Ammon's horn (tissue), 1 donor: ENCODE measurements at regions not wholly inside any gene's neighbourhood (a gene's known extent, or its start where the extent isn't known, plus 50 kb on each side); places are given as distances from the start of the nearest gene placed in this dataset.
A peak's percentile ranks its signal among the peaks of the same experiment; 100 is the strongest.

Experiments used
- DNase-seq: peaks from one replicate; pipeline ENCODE4 v3.0.0-alpha.2; 2016; ENCODE audit warnings: low spot score

DNA sequence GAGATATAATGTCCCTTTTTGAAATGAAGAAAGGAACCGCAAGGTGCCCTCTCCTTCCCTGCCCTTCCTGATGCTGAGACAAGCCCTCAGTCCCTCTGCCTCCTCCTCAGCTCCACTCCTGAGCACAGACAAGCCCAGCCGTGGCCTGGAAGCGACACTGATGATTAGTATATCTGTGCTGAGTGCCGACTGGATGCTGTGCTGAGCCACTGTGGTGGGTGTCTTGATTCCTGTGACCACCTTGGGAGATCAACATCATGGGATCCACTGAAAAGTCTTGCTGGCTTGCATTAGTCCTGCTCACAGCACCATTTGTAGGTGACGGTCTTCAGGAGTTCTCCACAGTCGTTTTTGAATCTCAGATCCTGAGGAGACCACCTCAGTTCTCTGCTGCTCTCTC lies 59.5 kb upstream of the HGFAC start:
- no peak for DNase-seq

DNA sequence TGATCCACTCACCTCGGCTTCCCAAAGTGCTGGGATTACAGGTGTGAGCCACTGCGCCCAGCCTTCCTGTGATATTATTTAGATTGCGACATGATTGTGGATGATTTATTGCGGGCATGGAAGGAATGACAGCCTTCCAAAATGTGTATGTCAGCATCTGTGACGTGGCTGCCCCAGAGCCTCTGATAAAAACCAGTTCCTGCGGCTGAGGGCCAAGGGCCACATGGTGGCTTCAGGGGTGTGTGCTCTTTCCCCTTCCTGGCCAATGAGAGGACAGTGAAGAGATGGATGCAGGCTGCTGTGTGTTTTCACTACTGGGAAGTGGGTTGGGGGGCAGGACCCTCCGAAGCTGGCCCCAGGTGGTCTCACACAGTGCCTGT lies 57.4 kb upstream of the HGFAC start:
- DNase-seq, result no peak

DNA sequence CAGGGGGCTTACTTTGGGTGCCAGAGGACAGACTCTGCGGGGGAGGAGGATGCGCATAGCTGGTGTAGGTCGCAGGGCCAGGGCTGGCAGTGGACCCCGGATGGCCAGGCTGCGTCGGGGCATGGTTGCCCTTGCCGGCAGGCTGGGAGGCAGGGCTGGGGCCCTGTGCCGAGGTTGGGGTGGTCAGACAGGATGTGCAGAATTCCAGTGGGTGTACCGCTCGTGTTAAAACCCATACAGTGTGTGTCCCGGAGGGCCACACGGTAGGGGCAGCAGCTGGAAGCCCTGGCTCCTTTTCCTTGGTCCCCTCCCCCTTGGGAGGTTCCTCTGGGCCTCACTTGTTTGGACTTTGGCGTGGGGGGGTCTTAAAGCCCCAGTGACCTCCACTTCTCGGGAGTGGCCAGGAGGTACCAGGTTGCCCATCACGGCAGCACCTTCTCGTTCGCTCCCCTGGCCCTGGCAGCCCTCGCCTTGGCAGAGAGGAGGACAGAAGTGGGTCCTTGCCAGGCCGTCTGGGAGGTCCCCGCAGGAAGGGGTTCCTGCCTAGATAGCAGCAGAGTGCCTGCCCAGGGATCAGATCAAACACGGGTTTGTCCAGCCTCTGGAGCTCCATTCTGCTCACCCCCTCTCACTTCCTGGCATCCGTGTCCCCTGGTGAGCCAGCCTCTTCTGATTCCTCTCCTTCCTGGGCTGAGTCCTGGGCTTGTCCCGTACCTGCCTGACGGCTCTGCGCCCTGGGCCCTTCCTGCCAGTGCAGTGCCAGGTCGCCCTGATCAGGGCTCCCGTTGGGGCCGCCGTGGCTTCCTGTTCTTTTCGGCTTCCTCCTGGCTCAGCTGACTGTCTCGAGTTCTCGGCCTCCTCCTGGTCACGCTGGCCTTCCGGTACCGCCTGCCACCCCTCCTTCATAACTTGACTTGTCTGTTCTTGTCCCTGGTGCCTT lies 56.7 kb upstream of the HGFAC start:
- DNase-seq, result no peak

DNA sequence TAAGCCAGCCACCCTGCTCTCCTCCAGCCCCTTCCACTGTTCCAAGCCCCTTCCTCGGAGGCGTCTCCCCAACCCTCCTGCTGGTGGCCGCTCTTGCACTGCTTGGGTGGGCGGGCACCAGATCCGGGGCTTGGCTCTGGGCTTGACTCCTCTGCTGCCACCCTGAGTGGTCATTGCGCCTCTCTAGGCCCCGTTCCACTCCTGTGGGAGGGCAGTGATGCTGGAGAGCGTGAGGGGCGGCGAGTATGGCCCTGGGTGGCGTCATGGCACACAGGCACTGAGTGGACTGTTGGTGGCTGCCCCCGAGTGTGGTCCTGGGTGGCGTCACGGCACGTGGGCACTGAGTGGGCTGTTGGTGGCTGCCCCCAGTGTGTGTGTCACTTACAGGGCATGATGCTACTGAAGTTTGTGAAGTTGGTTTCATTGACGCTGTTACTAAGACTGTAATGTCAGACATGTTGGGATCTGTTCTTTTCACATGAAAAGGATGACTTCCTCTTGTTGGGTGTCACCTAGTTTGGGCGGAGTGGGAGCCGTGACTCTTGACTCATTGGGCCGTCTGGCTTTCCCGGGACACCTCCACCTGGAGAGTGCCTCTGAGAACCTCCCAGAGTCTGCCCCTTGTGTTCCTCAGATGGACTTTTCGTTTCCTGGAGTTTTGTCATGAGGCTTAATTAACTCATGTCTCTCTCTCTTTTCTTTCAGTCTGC lies 55.9 kb upstream of the HGFAC start:
- DNase-seq, result no peak

DNA sequence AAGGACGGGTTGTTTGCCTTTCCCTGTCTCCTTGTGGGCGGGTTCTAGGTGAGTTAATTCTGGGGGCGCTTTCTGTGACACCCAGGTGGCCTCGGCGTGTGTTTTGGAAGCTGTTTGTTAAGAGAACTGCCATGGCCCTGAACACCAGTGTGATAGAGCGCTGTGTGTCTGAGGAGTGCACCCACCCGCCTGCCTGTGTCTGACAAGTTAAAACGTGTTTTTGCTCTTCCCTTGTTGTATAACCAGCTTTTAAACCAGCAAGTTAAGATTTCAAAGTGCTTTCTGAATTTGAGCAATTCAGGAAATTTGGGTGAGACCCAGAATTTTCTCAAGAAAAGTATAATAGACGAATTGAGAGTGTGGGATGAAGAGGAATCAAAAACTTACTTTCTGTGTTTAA lies 55.2 kb upstream of the HGFAC start:
- no peak for DNase-seq

DNA sequence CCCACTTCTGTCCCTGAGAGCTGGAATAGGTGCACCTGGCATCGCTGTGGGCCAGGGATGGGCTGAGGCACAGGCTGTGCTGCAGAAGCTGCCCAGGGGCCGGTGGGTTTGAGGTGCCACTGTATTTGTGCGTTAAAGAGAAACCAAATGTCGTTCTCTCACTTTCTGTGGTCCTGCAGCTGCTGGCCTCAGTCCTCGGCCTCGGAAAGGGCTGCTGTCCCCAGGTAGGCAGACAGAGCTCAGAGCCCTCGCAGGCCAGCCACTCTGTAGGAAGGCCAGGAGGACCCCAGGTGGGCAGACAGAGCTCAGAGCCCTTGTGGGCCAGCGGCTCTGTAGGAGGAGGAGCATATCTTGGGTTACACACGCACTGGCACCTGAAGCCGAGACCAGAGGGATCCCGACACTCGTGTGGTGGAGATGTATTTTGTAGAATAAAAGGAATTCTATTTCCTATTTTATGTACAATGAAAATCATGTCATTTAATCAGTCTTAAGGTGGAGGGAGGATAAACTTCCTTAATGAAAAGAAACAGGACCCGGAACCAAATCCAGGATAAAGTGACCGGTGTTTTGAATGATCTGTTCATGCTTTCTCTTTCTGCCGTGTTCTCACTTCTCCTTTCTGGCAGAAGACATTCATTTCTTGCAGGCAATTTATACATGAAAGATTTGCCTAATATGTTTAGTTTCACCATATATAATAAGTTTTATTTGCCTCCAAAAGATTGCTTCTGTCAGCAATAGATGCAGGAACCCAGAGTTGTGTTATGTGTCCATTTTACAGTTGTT lies 54.4 kb upstream of the HGFAC start:
- DNase-seq, result no peak

DNA sequence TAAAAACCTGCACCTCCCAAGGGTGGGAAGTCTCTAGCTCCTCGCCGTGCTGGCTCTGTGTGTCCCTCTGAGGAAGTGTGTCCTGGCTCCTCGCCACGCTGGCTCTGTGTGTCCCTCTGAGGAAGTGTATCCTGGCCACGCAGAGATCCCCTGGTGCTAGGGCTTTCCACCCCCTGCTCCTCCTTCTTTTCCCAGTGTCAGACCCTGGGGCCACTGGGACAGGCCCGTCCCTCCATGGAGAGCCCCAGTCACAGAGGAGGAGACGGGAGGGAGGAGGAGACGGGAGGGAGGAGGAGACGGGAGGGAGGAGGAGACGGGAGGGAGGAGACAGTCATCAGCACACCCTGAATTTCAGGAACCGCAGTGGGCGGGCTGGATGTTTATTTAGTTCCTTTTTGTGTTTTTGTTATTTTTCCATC lies 53.8 kb upstream of the HGFAC start:
- peak; percentile 86 for DNase-seq

DNA sequence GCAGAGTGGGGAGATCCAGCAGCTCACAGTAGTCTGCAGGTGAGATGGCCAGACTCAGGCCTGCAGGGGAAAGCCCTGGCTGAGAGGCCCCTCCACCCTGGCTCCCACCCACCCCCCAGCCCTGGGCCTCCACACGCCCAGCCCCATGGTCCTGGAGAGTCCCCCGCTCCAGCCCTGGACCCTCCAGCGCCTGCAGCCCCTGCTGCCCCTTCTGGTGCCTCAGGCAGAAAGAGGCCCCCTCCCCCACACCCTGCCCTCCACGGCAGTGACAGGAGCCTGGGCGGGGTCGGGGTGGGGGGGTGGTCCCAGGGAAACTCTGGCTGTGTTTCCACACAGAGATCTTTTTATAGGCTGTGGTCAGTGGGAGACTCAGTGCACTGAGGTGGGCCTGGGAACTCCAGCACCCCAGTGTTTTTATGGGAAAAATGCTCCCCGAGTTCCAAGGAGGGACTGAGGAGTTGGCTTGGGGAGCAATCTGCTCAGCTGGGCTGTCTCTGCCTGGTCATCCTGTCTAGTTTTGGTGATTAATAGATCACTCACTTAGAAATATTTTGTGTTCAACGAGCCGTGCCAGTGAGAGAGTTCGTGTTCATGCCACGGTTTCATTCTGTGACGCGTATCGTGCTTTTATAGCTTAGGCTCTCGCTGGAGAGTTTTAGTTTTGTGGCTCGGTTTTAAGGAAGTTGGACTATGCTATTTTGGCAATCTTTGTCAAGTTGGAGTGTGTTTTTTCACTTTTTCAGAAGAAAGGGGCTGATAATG lies 53.1 kb upstream of the HGFAC start:
- no peak for DNase-seq

DNA sequence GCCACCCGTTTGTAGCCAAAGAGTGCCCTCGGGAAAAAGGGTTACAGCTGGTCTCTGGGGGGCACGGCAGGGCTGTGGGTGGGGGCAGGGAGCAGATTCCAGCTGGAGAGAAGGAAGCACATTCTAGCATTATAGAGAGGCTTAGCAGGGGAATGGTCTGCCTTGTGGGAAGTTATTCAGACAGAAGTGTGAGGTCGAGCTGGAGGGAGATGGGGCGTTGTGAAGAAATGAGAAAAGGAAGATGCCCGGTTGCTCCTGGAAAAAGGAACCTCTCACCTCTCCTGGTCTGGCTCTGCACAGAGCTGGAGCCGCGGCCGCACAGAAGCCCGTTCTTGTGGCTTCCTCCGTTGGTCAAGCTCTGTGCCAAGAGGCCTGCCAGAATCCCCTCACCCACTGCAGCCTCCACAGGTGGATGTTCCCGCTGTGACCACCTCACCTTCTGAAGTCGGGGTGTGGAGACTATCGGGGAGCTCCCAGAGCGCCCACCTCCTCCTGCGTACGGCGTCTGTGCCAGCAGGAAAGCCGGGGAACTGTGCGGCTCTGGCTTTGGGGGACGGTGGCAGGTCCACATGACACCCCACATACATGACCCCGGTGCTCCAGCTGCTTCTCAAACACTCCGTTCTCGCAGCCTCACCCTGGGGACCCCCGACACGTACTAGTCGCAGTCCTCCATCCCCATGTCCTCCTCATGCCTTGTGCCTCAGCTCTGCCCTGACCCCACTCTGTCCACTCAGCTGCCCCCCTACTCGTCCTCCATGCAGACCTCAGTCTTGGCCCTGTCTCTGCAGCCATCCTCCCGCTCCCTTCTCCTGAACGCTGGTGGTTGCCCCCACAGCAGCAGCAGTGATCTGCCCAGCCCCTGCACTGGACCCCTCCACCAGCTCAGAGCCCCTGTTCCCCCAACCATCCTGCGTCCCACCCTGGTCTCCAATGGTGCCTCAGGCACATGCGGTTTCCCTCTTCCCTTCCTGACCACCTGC lies 52.2 kb upstream of the HGFAC start:
- no peak for DNase-seq

DNA sequence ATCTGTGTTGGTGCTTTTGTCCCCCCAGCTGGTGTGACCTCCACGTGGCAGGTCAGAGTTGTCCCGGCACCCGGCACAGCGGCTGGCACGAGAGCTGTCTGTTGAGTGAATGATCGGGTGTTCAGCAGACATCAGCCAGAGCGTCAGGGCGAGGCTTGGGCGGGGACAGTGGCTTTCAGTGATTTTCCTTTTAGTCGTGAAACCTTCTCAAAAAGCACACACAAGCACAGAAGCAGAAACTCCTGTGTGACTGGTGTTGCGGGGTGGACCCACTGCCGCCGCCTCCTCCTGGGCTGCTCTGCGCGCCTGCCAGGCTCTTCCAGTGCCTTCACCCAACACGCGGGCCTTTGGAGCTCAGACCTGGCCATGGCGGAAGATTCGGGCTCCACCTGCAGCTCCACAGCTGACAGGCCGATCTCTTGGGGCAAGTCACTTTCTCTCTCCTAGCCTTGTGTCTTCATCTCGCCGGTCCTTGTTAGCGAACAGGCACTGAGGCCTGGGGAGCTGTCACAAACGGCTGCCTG lies 51.4 kb upstream of the HGFAC start:
- DNase-seq, result no peak

DNA sequence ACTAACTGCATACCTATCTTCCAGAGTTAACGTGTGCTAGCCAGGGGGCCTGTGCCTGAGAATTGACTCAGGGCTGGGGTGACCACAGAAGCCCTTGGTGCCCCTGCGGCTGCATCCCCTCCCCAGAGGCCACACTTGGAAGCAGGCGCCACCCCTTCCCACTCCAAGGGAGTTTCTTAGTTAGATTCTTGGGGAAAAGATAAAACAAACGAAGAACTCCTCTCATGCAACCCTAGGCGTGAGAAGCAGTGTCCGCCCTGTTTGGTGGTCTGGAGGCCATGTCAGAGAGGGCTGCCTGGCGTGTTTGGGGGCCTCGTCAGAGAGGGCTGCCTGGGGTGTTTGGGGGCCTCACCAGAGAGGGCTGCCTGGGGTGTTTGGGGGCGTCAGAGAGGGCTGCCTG lies 50.3 kb upstream of the HGFAC start:
- no peak for DNase-seq
